ENCODE measurements at regions not wholly inside any gene's neighbourhood (a gene's known extent, or its start where the extent isn't known, plus 50 kb on each side); places are given as distances from the start of the nearest gene placed in this dataset.

DNA sequence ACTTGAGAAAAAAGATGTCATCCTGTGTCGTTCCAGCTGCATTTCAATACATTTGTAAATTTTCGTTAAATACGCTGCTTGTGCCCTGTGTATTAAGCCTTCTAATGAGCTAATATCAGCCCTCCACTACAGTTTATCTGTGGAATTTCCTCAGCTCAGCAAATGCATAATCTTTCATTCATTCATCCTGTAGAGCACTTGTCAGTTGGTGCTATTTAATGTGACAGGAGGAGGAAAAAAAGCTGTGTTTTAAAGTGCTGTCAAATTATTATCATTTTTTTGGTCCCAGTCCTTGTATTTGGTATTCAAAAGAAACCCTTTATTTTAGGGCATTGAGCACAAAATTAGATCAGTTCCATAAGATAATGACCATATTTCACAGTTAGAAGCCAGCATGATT, 184.7 kb downstream of the FAT3 start:
- no peaks in the 10 kb centered on the region for H3K36me3 ChIP-seq (ENCODE audit: low read depth)
- TF ChIP-seq EZH2 (IDR thresholded peaks at IDR 0.05; ENCODE audit: insufficient read depth, poor library complexity, severe bottlenecking) (no peak), EZH2phosphoT487 (IDR thresholded peaks at IDR 0.05; ENCODE audit: insufficient read depth, low read depth) (no peak)
- 79 to 80% methylated on average over 3 of the region's 3 CpGs for WGBS, 2 experiments (ENCODE audit: low coverage in 1 of 2, low lambda C conversion rate in 2 of 2, missing lambda C conversion rate in 2 of 2)
- H3K27ac ChIP-seq = no peak overlapping the region
- 0 out of 2 replicates have a peak, but pooled peaks cover 3% of the 10 kb centered on the region for H3K4me1 ChIP-seq (ENCODE audit: insufficient read depth)
- 0 out of 2 replicates have a peak, but pooled peaks cover 5% of the 10 kb centered on the region for H3F3A ChIP-seq (ENCODE audit: insufficient read depth)
- no peak overlapping the region for H3K4me2 ChIP-seq (ENCODE audit: unreplicated experiment)
- no peak overlapping the region for H2AFZ ChIP-seq
- no peaks in the 10 kb centered on the region for H3K27me3 ChIP-seq (replicated peaks; ENCODE audit: insufficient read depth)
- no peaks in the 10 kb centered on the region for H3K9me3 ChIP-seq (ENCODE audit: low read depth)
- H3K79me2 ChIP-seq (ENCODE audit: insufficient read depth) = no peaks in the 10 kb centered on the region
- H4K20me1 ChIP-seq (ENCODE audit: insufficient read depth) = no peaks in the 10 kb centered on the region
- no peak for DNase-seq
- in situ Hi-C loops (cut with MboI) = no loop called here
- H3K9ac ChIP-seq = no peak overlapping the region
- H3K4me3 ChIP-seq = no peak overlapping the region
- H3K9me2 ChIP-seq (ENCODE audit: insufficient read depth) = no peaks in the 10 kb centered on the region

DNA sequence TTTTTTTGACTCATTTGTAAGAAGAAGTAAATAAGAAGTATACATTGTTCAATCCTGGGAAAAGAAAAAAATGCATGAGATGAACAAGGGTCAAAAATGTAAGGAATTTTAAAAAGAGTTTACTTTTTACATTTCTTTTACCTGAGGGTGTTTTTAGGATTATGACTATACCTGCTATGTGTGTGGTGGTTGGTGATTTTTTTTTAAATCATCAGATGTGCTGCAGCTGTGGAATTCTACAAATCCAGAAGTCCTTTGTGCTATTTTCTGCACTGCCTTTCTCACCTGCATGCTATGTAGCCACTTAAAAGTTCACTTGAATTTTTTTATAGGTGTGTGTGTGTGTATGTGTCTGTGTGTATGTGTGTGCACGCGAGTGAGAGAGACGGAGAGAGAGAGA, 185.3 kb downstream of the FAT3 start:
- no peaks in the 10 kb centered on the region for H3K9me3 ChIP-seq (ENCODE audit: low read depth)
- peaks cover 8% of the 10 kb centered on the region; the same call in 1 of the 2 replicates for H3F3A ChIP-seq (ENCODE audit: insufficient read depth)
- H3K27me3 ChIP-seq (replicated peaks; ENCODE audit: insufficient read depth) = no peaks in the 10 kb centered on the region
- no peak overlapping the region for H3K9ac ChIP-seq
- no peaks in the 10 kb centered on the region for H3K36me3 ChIP-seq (ENCODE audit: low read depth)
- H3K9me2 ChIP-seq (ENCODE audit: insufficient read depth) = no peaks in the 10 kb centered on the region
- H3K4me2 ChIP-seq (ENCODE audit: unreplicated experiment) = no peak overlapping the region
- no peak for DNase-seq
- no peak overlapping the region for H3K27ac ChIP-seq
- H3K79me2 ChIP-seq (ENCODE audit: insufficient read depth) = no peaks in the 10 kb centered on the region
- in situ Hi-C loops (cut with MboI) = no loop called here
- TF ChIP-seq EZH2 (IDR thresholded peaks at IDR 0.05; ENCODE audit: insufficient read depth, poor library complexity, severe bottlenecking) = no peak
- TF ChIP-seq EZH2phosphoT487 (IDR thresholded peaks at IDR 0.05; ENCODE audit: insufficient read depth, low read depth) = no peak
- H3K4me3 ChIP-seq = no peak overlapping the region
- no peak overlapping the region for H2AFZ ChIP-seq
- WGBS, 2 experiments (ENCODE audit: low coverage in 1 of 2, low lambda C conversion rate in 2 of 2, missing lambda C conversion rate in 2 of 2) = 60 to 71% methylated on average over 3 of the region's 3 CpGs
- no peaks in the 10 kb centered on the region for H4K20me1 ChIP-seq (ENCODE audit: insufficient read depth)
- H3K4me1 ChIP-seq (ENCODE audit: insufficient read depth) = peaks cover 8% of the 10 kb centered on the region; the same call in 1 of the 2 replicates

DNA sequence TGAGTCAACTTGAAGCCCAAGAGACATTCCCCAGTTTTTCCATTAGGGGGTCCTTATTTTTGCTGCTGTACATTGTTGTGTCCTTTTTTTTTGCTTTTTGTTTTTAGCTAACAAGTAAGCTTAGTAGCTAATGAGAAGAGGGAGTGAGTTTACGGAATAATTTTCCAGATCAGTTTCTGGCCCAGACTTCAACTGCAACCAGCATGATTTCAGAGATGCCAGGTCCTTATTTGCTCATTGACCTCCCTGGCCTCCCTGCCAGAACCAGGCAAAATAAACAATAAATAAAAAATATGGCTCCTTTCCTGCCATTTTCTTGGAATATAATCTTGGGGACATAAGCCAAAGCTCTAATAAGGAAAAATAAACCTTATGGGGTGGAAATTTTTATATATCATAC, 185.9 kb downstream of the FAT3 start:
- Histone ChIP-seq H3F3A (ENCODE audit: insufficient read depth) (peaks cover 14% of the 10 kb centered on the region; the same call in 1 of the 2 replicates), H4K20me1 (ENCODE audit: insufficient read depth) (no peaks in the 10 kb centered on the region), H3K9me3 (ENCODE audit: low read depth) (no peaks in the 10 kb centered on the region), H3K4me1 (ENCODE audit: insufficient read depth) (peaks cover 13% of the 10 kb centered on the region; the same call in 1 of the 2 replicates), H3K9me2 (ENCODE audit: insufficient read depth) (no peaks in the 10 kb centered on the region), H3K4me2 (ENCODE audit: unreplicated experiment) (no peak overlapping the region), H3K27ac (no peak overlapping the region), H3K79me2 (ENCODE audit: insufficient read depth) (no peaks in the 10 kb centered on the region), H3K9ac (no peak overlapping the region), H3K27me3 (replicated peaks; ENCODE audit: insufficient read depth) (no peaks in the 10 kb centered on the region), H3K4me3 (no peak overlapping the region), H2AFZ (no peak overlapping the region), H3K36me3 (ENCODE audit: low read depth) (no peaks in the 10 kb centered on the region)
- no peak for TF ChIP-seq EZH2phosphoT487 (IDR thresholded peaks at IDR 0.05; ENCODE audit: insufficient read depth, low read depth)
- TF ChIP-seq EZH2 (IDR thresholded peaks at IDR 0.05; ENCODE audit: insufficient read depth, poor library complexity, severe bottlenecking) = no peak
- WGBS, 2 experiments (ENCODE audit: low coverage in 1 of 2, low lambda C conversion rate in 2 of 2, missing lambda C conversion rate in 2 of 2) = 17 to 34% methylated on average over 1 of the region's 1 CpG
- in situ Hi-C loops (cut with MboI) = no loop called here
- no peak for DNase-seq

DNA sequence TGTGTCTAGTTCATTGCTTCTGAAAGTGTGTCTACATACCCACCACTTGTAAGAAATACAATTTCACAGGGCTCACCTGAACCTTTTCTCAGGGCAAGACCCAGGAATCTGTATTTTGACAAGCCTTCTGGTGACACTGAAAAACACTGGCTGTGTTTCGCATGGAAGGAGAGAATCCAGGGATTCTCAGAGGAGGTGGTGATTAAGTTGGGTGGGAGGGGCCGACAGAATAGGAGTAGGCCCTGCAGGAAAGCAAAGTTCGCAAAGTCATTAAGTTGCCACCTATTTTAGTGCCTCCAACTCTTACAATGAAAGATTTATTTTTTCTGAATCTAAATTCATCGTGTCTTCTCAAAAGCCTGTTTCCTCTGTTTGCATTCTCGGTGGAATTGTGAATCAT, 186.8 kb downstream of the FAT3 start:
- Histone ChIP-seq H3K9ac (no peak overlapping the region), H3K36me3 (ENCODE audit: low read depth) (no peaks in the 10 kb centered on the region), H3K4me3 (no peak overlapping the region), H3K9me3 (ENCODE audit: low read depth) (no peaks in the 10 kb centered on the region), H3K4me2 (ENCODE audit: unreplicated experiment) (no peak overlapping the region), H4K20me1 (ENCODE audit: insufficient read depth) (no peaks in the 10 kb centered on the region), H3K9me2 (ENCODE audit: insufficient read depth) (no peaks in the 10 kb centered on the region), H2AFZ (no peak overlapping the region), H3F3A (ENCODE audit: insufficient read depth) (peaks cover 15% of the 10 kb centered on the region; the same call in 1 of the 2 replicates), H3K27me3 (replicated peaks; ENCODE audit: insufficient read depth) (no peaks in the 10 kb centered on the region), H3K4me1 (ENCODE audit: insufficient read depth) (peaks cover 13% of the 10 kb centered on the region; the same call in 1 of the 2 replicates), H3K27ac (no peak overlapping the region), H3K79me2 (ENCODE audit: insufficient read depth) (no peaks in the 10 kb centered on the region)
- no peak for DNase-seq
- WGBS, 2 experiments (ENCODE audit: low coverage in 1 of 2, low lambda C conversion rate in 2 of 2, missing lambda C conversion rate in 2 of 2) = 61 to 63% methylated on average over 5 of the region's 5 CpGs
- TF ChIP-seq EZH2phosphoT487 (IDR thresholded peaks at IDR 0.05; ENCODE audit: insufficient read depth, low read depth) = no peak
- TF ChIP-seq EZH2 (IDR thresholded peaks at IDR 0.05; ENCODE audit: insufficient read depth, poor library complexity, severe bottlenecking) = no peak
- in situ Hi-C loops (cut with MboI) = no loop called here

Measured in GM23248 (cell line).